ENCODE measurements at regions not wholly inside any gene's neighbourhood (a gene's known extent, or its start where the extent isn't known, plus 50 kb on each side); places are given as distances from the start of the nearest gene placed in this dataset.

- no peaks in the 10 kb centered on the region for H3K36me3 ChIP-seq (replicated peaks in 1 of 2)
- H3K4me1 ChIP-seq (replicated peaks in 1 of 2): no peaks in the 10 kb centered on the region
- H3K27ac ChIP-seq: no peak overlapping the region
- TF ChIP-seq CTCF (IDR thresholded peaks at IDR 0.05) (no peak), POLR2A (IDR thresholded peaks at IDR 0.05) (no peak)
- DNase-seq: no peak
- H3K9me3 ChIP-seq (replicated peaks in 1 of 3): no peaks in the 10 kb centered on the region
- 81 to 88% (median 87%) methylated on average over 3 to 13 of the region's 13 CpGs for WGBS, 4 donors
- H3K4me3 ChIP-seq: no peak overlapping the region
- H3K27me3 ChIP-seq: no peaks in the 10 kb centered on the region
- intact Hi-C loops (cut with DNase I): no loop called here
Measured at GRCh38 chr5:1704266-1704665, 95.4 kb downstream of the MRPL36 start.

GRCh38 chr5:1703352-1704050 lies 96.1 kb downstream of the MRPL36 start:
- TF ChIP-seq CTCF (IDR thresholded peaks at IDR 0.05): no peak
- no peak for TF ChIP-seq POLR2A (IDR thresholded peaks at IDR 0.05)
- H3K4me3 ChIP-seq: no peak overlapping the region
- DNase-seq: no peak
- H3K4me1 ChIP-seq (replicated peaks in 1 of 2): no peaks in the 10 kb centered on the region
- H3K9me3 ChIP-seq (replicated peaks in 1 of 3): no peaks in the 10 kb centered on the region
- no peaks in the 10 kb centered on the region for H3K36me3 ChIP-seq (replicated peaks in 1 of 2)
- no peak overlapping the region for H3K27ac ChIP-seq
- H3K27me3 ChIP-seq: no peaks in the 10 kb centered on the region
- WGBS, 4 donors: 76 to 90% (median 82%) methylated on average over 2 to 21 of the region's 21 CpGs
- intact Hi-C loops (cut with DNase I): no loop called here

- Histone ChIP-seq H3K4me3 (no peak overlapping the region), H3K27me3 (no peaks in the 10 kb centered on the region), H3K4me1 (replicated peaks in 1 of 2) (no peaks in the 10 kb centered on the region), H3K36me3 (replicated peaks in 1 of 2) (no peaks in the 10 kb centered on the region), H3K27ac (no peak overlapping the region), H3K9me3 (replicated peaks in 1 of 3) (no peaks in the 10 kb centered on the region)
- WGBS, 4 donors: 58 to 75% (median 68%) methylated on average over 12 to 21 of the region's 21 CpGs
- no peak for DNase-seq
- intact Hi-C loops (cut with DNase I): no loop called here
- no peak for TF ChIP-seq CTCF (IDR thresholded peaks at IDR 0.05)
- no peak for TF ChIP-seq POLR2A (IDR thresholded peaks at IDR 0.05)
Measured at GRCh38 chr5:1702318-1702717, 97.3 kb downstream of the MRPL36 start.

GRCh38 chr5:1701884-1702283 lies 97.8 kb downstream of the MRPL36 start:
- Histone ChIP-seq H3K4me1 (replicated peaks in 1 of 2) (no peaks in the 10 kb centered on the region), H3K9me3 (replicated peaks in 1 of 3) (no peaks in the 10 kb centered on the region), H3K27ac (no peak overlapping the region), H3K4me3 (no peak overlapping the region), H3K36me3 (replicated peaks in 1 of 2) (no peaks in the 10 kb centered on the region), H3K27me3 (no peaks in the 10 kb centered on the region)
- WGBS, 4 donors: 82 to 85% (median 84%) methylated on average over 17 to 22 of the region's 22 CpGs
- intact Hi-C loops (cut with DNase I): no loop called here
- TF ChIP-seq CTCF (IDR thresholded peaks at IDR 0.05) (no peak), POLR2A (IDR thresholded peaks at IDR 0.05) (no peak)
- DNase-seq: no peak

Data from adrenal gland (tissue), 9 donors.